Activated T-cell treated with anti-CD3 and anti-CD28 coated beads, Interleukin-2, amount 50 U/mL, for 4 hours (primary cell): ENCODE measurements at regions not wholly inside any gene's neighbourhood (a gene's known extent, or its start where the extent isn't known, plus 50 kb on each side); places are given as distances from the start of the nearest gene placed in this dataset.
"Not testable (repeated sequence)": the region's sequence is repeated elsewhere in the genome, so short reads cannot be mapped to it uniquely, and the experiment has no call there.

Source experiments
- ATAC-seq, 2 donors: fragments of 200-7000 bp; cut with Tn5 transposase; one replicate each; pipeline ENCODE4 v1.10.0; 2021
- DNase-seq: peaks from one replicate; pipeline ENCODE4 v3.0.0-alpha.2; 2020
- H3K27me3 Mint-ChIP-seq: one replicate; pipeline ENCODE4 v1.8.0; 2021; ENCODE audit warnings: low read depth, mixed read lengths
- H3K36me3 Mint-ChIP-seq: one replicate; pipeline ENCODE4 v1.8.0; 2022; ENCODE audit warnings: mixed read lengths; ENCODE audit not compliant: insufficient read depth
- H3K4me1 Mint-ChIP-seq: one replicate; pipeline ENCODE4 v1.8.0; 2021; ENCODE audit warnings: low read depth, mixed read lengths
- H3K4me3 Mint-ChIP-seq: one replicate; pipeline ENCODE4 v1.8.0; 2021; ENCODE audit warnings: mild to moderate bottlenecking, moderate library complexity, mixed read lengths
- H3K9me3 Mint-ChIP-seq: one replicate; pipeline ENCODE4 v1.8.0; 2021; ENCODE audit warnings: mixed read lengths

GRCh38 chr13:25005050-25005497, 90.9 kb upstream of the PABPC3 start:
- DNase-seq, H3K9me3 Mint-ChIP-seq, H3K4me3 Mint-ChIP-seq, H3K4me1 Mint-ChIP-seq, H3K36me3 Mint-ChIP-seq: not testable (repeated sequence)
- ATAC-seq = peak; percentile 61 to 65
- H3K27me3 Mint-ChIP-seq = peaks cover 46% of the 10 kb centered on the region

GRCh38 chr13:25007389-25007788, 88.5 kb upstream of the PABPC3 start:
- H3K9me3 Mint-ChIP-seq, H3K4me1 Mint-ChIP-seq, DNase-seq: not testable (repeated sequence)

GRCh38 chr13:25014398-25014973, 81.5 kb upstream of the PABPC3 start:
- not testable (repeated sequence) for ATAC-seq, H3K4me1 Mint-ChIP-seq, H3K36me3 Mint-ChIP-seq, DNase-seq, H3K4me3 Mint-ChIP-seq, H3K9me3 Mint-ChIP-seq
- H3K27me3 Mint-ChIP-seq = peaks cover 35% of the 10 kb centered on the region

More at GRCh38 chr13:25007389-25007788, 88.5 kb upstream of the PABPC3 start:
- ATAC-seq, H3K4me3 Mint-ChIP-seq, H3K36me3 Mint-ChIP-seq: not testable (repeated sequence)
- H3K27me3 Mint-ChIP-seq = peaks cover 45% of the 10 kb centered on the region

GRCh38 chr13:25017176-25017575, 78.8 kb upstream of the PABPC3 start:
- H3K4me1 Mint-ChIP-seq, DNase-seq, H3K9me3 Mint-ChIP-seq, ATAC-seq, H3K36me3 Mint-ChIP-seq: not testable (repeated sequence)
- Mint-ChIP-seq H3K4me3 (peak overlapping the region; percentile 42), H3K27me3 (peaks cover 36% of the 10 kb centered on the region)

GRCh38 chr13:25017808-25018728, 77.9 kb upstream of the PABPC3 start:
- peak; percentile 54 to 97 for ATAC-seq
- peaks cover 31% of the 10 kb centered on the region for H3K27me3 Mint-ChIP-seq

GRCh38 chr13:25018729-25019115, 77.2 kb upstream of the PABPC3 start:
- peaks cover 7% of the 10 kb centered on the region for H3K4me1 Mint-ChIP-seq

More at GRCh38 chr13:25017808-25018728, 77.9 kb upstream of the PABPC3 start:
- not testable (repeated sequence) for H3K9me3 Mint-ChIP-seq, DNase-seq, H3K4me1 Mint-ChIP-seq, H3K36me3 Mint-ChIP-seq
- H3K4me3 Mint-ChIP-seq = peak overlapping the region; percentile 71

GRCh38 chr13:25019741-25020140, 76.2 kb upstream of the PABPC3 start:
- H3K36me3 Mint-ChIP-seq, DNase-seq, H3K4me1 Mint-ChIP-seq, H3K9me3 Mint-ChIP-seq, ATAC-seq, H3K4me3 Mint-ChIP-seq: not testable (repeated sequence)
- peaks cover 39% of the 10 kb centered on the region for H3K27me3 Mint-ChIP-seq

More at GRCh38 chr13:25018729-25019115, 77.2 kb upstream of the PABPC3 start:
- Mint-ChIP-seq H3K4me3 (no peak overlapping the region), H3K9me3 (no peaks in the 10 kb centered on the region), H3K36me3 (no peaks in the 10 kb centered on the region), H3K27me3 (peaks cover 31% of the 10 kb centered on the region)
- ATAC-seq (peak in 1 of 2 donors; percentile 13), DNase-seq (no peak)

- ATAC-seq = no peak
- peaks cover 43% of the 10 kb centered on the region for H3K27me3 Mint-ChIP-seq
Measured at GRCh38 chr13:25024175-25024574, 71.8 kb upstream of the PABPC3 start.

GRCh38 chr13:25032160-25032559, 63.8 kb upstream of the PABPC3 start:
- no peaks in the 10 kb centered on the region for H3K4me1 Mint-ChIP-seq
- DNase-seq (no peak), ATAC-seq (no peak)
- H3K27me3 Mint-ChIP-seq = peaks cover 37% of the 10 kb centered on the region
- H3K4me3 Mint-ChIP-seq = no peak overlapping the region
- no peaks in the 10 kb centered on the region for H3K36me3 Mint-ChIP-seq
- no peaks in the 10 kb centered on the region for H3K9me3 Mint-ChIP-seq

More at GRCh38 chr13:25024175-25024574, 71.8 kb upstream of the PABPC3 start:
- Mint-ChIP-seq H3K36me3 (no peaks in the 10 kb centered on the region), H3K9me3 (no peaks in the 10 kb centered on the region), H3K4me1 (no peaks in the 10 kb centered on the region), H3K4me3 (no peak overlapping the region)
- DNase-seq = no peak

GRCh38 chr13:25034173-25034572, 61.8 kb upstream of the PABPC3 start:
- H3K4me1 Mint-ChIP-seq = no peaks in the 10 kb centered on the region
- no peaks in the 10 kb centered on the region for H3K36me3 Mint-ChIP-seq
- no peak for DNase-seq
- no peak for ATAC-seq
- peaks cover 41% of the 10 kb centered on the region for H3K27me3 Mint-ChIP-seq
- H3K4me3 Mint-ChIP-seq = no peak overlapping the region
- no peaks in the 10 kb centered on the region for H3K9me3 Mint-ChIP-seq

GRCh38 chr13:25037057-25037813, 58.7 kb upstream of the PABPC3 start:
- Mint-ChIP-seq H3K9me3 (no peaks in the 10 kb centered on the region), H3K27me3 (peaks cover 41% of the 10 kb centered on the region), H3K4me1 (no peaks in the 10 kb centered on the region), H3K4me3 (no peak overlapping the region), H3K36me3 (no peaks in the 10 kb centered on the region)
- ATAC-seq (peak; percentile 62 to 71), DNase-seq (peak; percentile 11)

- ATAC-seq (no peak), DNase-seq (no peak)
- peaks cover 42% of the 10 kb centered on the region for H3K27me3 Mint-ChIP-seq
- H3K36me3 Mint-ChIP-seq = no peaks in the 10 kb centered on the region
- peaks cover 3% of the 10 kb centered on the region for H3K4me1 Mint-ChIP-seq
- H3K4me3 Mint-ChIP-seq = no peak overlapping the region
- no peaks in the 10 kb centered on the region for H3K9me3 Mint-ChIP-seq
Measured at GRCh38 chr13:25042151-25042865, 53.6 kb upstream of the PABPC3 start.

- no peaks in the 10 kb centered on the region for H3K36me3 Mint-ChIP-seq
- no peaks in the 10 kb centered on the region for H3K9me3 Mint-ChIP-seq
- H3K4me1 Mint-ChIP-seq = peaks cover 6% of the 10 kb centered on the region
- ATAC-seq = no peak
- no peak overlapping the region for H3K4me3 Mint-ChIP-seq
- no peak for DNase-seq
- peaks cover 49% of the 10 kb centered on the region for H3K27me3 Mint-ChIP-seq
Measured at GRCh38 chr13:25044071-25044470, 51.9 kb upstream of the PABPC3 start.
